Common myeloid progenitor, CD34-positive (primary cell): ENCODE measurements at regions not wholly inside any gene's neighbourhood (a gene's known extent, or its start where the extent isn't known, plus 50 kb on each side); places are given as distances from the start of the nearest gene placed in this dataset.

Experiments
- CTCF ChIA-PET: fragments of 350-600 bp; sonication (Branson Sonifier 250); formaldehyde crosslinking; loops from one replicate; lab custom pipeline; 2021; ENCODE audit warnings: antibody characterized with exemption; lab: Charles Lee
- POLR2A ChIA-PET: fragments of 350-600 bp; sonication (Branson Sonifier 250); formaldehyde crosslinking; loops from one replicate; lab custom pipeline; 2021; ENCODE audit warnings: antibody characterized with exemption; lab: Charles Lee
- DNase-seq, 3 donors: peaks; one replicate each; pipeline versions ENCODE4 v3.0.0 to v3.0.0-alpha.2; 2013
- H3K27ac ChIP-seq, 2 experiments: 1 replicate in 1 of 2; 2 replicates in 1 of 2; pipeline ENCODE4 v1.7.0; 2013; ENCODE audit warnings: inconsistent platforms in 2 of 2, low read length in 2 of 2, mild to moderate bottlenecking in 2 of 2, low read depth in 1 of 2, moderate library complexity in 1 of 2; ENCODE audit not compliant: severe bottlenecking in 2 of 2, insufficient read depth in 1 of 2, poor library complexity in 1 of 2
- H3K27me3 ChIP-seq, 5 experiments: replicated peaks in 2 of 5; 1 replicate in 3 of 5; 2 replicates in 2 of 5; pipeline versions ENCODE4 v1.6.1 to v1.7.0; 2013; ENCODE audit warnings: low read length in 4 of 5, mild to moderate bottlenecking in 2 of 5, moderate library complexity in 2 of 5, inconsistent platforms in 1 of 5; ENCODE audit not compliant: insufficient read depth in 5 of 5, control insufficient read depth in 4 of 5
- H3K36me3 ChIP-seq, 4 experiments: 1 replicate in 2 of 4; 2 replicates in 2 of 4; pipeline versions ENCODE4 v1.6.1 to v1.7.0; 2013; ENCODE audit warnings: low read length in 3 of 4, control low read depth in 1 of 4, mild to moderate bottlenecking in 1 of 4; ENCODE audit not compliant: control insufficient read depth in 4 of 4, insufficient read depth in 4 of 4
- H3K4me1 ChIP-seq, 4 experiments: 1 replicate in 3 of 4; 2 replicates in 1 of 4; pipeline versions ENCODE4 v1.6.1 to v1.7.1; 2013; ENCODE audit warnings: low read length in 3 of 4, mild to moderate bottlenecking in 3 of 4, control low read depth in 1 of 4, inconsistent platforms in 1 of 4, moderate library complexity in 1 of 4; ENCODE audit not compliant: control insufficient read depth in 4 of 4, insufficient read depth in 4 of 4; ENCODE audit errors: control extremely low read depth in 1 of 4
- H3K4me3 ChIP-seq, 7 experiments: 1 replicate in 4 of 7; 2 replicates in 3 of 7; pipeline versions ENCODE4 v1.5.1 to v1.7.0; 2013; ENCODE audit warnings: mild to moderate bottlenecking in 7 of 7, low read length in 6 of 7, moderate library complexity in 6 of 7, inconsistent platforms in 2 of 7, low read depth in 2 of 7, control low read depth in 1 of 7; ENCODE audit not compliant: insufficient read depth in 4 of 7, control insufficient read depth in 1 of 7; ENCODE audit errors: extremely low read depth in 1 of 7
- H3K9me3 ChIP-seq, 5 experiments: 1 replicate in 4 of 5; 2 replicates in 1 of 5; pipeline versions ENCODE4 v1.6.1 to v1.7.1; 2013; ENCODE audit warnings: low read length in 4 of 5, mild to moderate bottlenecking in 2 of 5, inconsistent platforms in 1 of 5, low read depth in 1 of 5, moderate library complexity in 1 of 5; ENCODE audit not compliant: control insufficient read depth in 4 of 5, insufficient read depth in 2 of 5; ENCODE audit errors: control extremely low read depth in 1 of 5
- WGBS: methylation state at CpG from one replicate; pipeline ENCODE4 v1.1.5; 2013; ENCODE audit not compliant: insufficient coverage; 5-methylcytosine and 5-hydroxymethylcytosine counted together

DNA sequence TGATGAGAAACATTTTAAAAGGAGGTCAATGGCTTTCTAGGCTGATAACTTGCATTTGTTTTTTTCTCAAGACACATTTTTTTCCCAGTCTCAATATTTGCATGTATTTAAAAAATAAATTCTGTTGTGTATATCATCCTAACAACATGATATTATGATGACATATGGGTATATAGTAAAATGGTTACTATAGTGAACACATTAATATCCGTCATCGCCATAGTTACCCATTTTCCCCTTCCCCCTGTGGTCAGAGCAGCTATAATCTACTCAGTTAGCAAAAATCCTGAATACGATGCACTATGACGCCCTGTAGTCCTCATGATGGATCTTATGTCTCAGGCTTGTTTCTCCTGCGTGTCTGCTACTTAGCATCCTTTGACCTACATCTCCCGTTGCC is 60.9 kb upstream of the ZPBP start:
- peak overlapping the region in 1 of 2 experiments; percentile 4 for H3K27ac ChIP-seq

DNA sequence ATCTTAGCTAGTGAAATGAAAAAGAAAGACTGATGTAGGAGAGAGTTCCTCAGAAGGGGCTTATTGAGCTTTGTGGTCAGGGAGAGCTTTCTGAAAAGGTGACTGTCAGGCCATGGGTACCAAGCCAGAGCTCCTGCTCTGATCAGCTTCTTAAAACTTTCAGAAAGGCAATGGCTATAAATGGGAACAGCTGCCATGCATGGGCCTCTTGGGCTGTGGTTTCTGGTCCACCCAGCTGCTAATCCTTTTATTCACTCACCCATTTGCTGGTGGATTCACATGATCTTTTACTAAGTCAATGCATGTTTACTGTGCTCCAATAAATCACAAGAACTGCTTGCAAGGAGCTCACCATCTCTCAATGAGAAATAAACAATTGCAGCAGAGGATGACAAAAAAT is 60.1 kb upstream of the ZPBP start:
- H3K27ac ChIP-seq = no peak overlapping the region
- H3K36me3 ChIP-seq = no peaks in the 10 kb centered on the region
- peaks cover 26 to 69% (median 41%) of the 10 kb centered on the region in 4 experiments for H3K4me1 ChIP-seq
- CTCF ChIA-PET = interaction anchor here (0.7 to 1.9 kb wide), 13 partner anchors 9 to 523 kb away, joined by 3 to 8 read pairs (median 4); no protein-coding TSS in a partner anchor
- H3K27me3 ChIP-seq = no peaks in the 10 kb centered on the region
- H3K4me3 ChIP-seq = no peak overlapping the region
- peak in 2 of 3 donors; percentile 33 for DNase-seq
- no peaks in the 10 kb centered on the region for H3K9me3 ChIP-seq
- POLR2A ChIA-PET = no interaction called here

More for the DNA sequence above, 60.9 kb upstream of the ZPBP start:
- H3K27me3 ChIP-seq = no peaks in the 10 kb centered on the region
- DNase-seq = peak in 2 of 3 donors; percentile 73 to 77
- H3K4me1 ChIP-seq = peaks cover 22 to 61% (median 37%) of the 10 kb centered on the region in 4 experiments
- CTCF ChIA-PET = interaction anchor here (1.1 to 1.9 kb wide), 5 partner anchors 12 to 263 kb away, joined by 3 to 8 read pairs (median 5); no protein-coding TSS in a partner anchor
- POLR2A ChIA-PET = no interaction called here
- no peak overlapping the region for H3K4me3 ChIP-seq
- H3K36me3 ChIP-seq = no peaks in the 10 kb centered on the region
- 100% methylated on average over 3 of the region's 6 CpGs for WGBS
- H3K9me3 ChIP-seq = no peaks in the 10 kb centered on the region

DNA sequence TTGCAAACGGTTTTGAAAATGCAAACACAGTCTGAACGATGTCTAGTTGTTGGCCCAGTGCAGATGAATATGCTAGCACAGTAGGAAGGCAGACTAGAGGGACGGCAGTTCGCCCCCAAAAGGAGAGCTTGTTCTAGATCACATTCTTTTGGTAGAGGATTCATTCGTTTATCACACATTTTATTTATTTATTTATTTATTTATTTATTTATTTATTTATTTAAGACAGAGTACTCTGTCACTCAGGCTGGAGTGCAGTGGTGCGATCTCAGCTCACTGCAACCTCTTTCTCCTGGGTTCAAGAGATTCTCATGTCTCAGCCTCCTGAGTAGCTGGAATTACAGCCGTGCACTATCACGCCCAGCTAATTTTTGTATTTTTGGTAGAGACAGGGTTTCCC is 59.4 kb upstream of the ZPBP start:
- POLR2A ChIA-PET = no interaction called here
- WGBS = 100% methylated on average over 3 of the region's 8 CpGs
- CTCF ChIA-PET = interaction anchor here (0.7 to 1.9 kb wide), 12 partner anchors 9 to 524 kb away, joined by 3 to 8 read pairs (median 4); no protein-coding TSS in a partner anchor
- no peaks in the 10 kb centered on the region for H3K27me3 ChIP-seq
- H3K36me3 ChIP-seq = no peaks in the 10 kb centered on the region
- H3K27ac ChIP-seq = no peak overlapping the region
- no peak for DNase-seq
- no peaks in the 10 kb centered on the region for H3K9me3 ChIP-seq
- H3K4me1 ChIP-seq = peaks cover 32 to 73% (median 46%) of the 10 kb centered on the region in 4 experiments
- H3K4me3 ChIP-seq = no peak overlapping the region

- H3K27ac ChIP-seq = peak overlapping the region in 1 of 2 experiments; percentile 52
- no peaks in the 10 kb centered on the region for H3K27me3 ChIP-seq
- DNase-seq = peak in 2 of 3 donors; percentile 25 to 54
- no peaks in the 10 kb centered on the region for H3K36me3 ChIP-seq
- POLR2A ChIA-PET = no interaction called here
- CTCF ChIA-PET = interaction anchor here (0.8 kb wide), 1 partner anchor 156 kb away, joined by 3 read pairs; no protein-coding TSS in a partner anchor
- no peak overlapping the region for H3K4me3 ChIP-seq
- no peaks in the 10 kb centered on the region for H3K9me3 ChIP-seq
- WGBS = no CpG with 5 or more reads among the region's 3 CpGs
- H3K4me1 ChIP-seq = peaks cover 34 to 72% (median 42%) of the 10 kb centered on the region in 4 experiments
Observed at GRCh38 chr7:50151661-50152060, 58.6 kb upstream of the ZPBP start.

GRCh38 chr7:50151001-50151400 is 58.0 kb upstream of the ZPBP start:
- peak; percentile 31 to 77 (median 64) for DNase-seq
- 0% methylated on average over 1 of the region's 2 CpGs for WGBS
- Histone ChIP-seq H3K27ac (peak overlapping the region; percentile 52 to 72), H3K4me1 (peaks cover 33 to 71% (median 37%) of the 10 kb centered on the region in 4 experiments), H3K27me3 (no peaks in the 10 kb centered on the region), H3K36me3 (no peaks in the 10 kb centered on the region), H3K4me3 (peak overlapping the region in 1 of 7 experiments; percentile 19), H3K9me3 (no peaks in the 10 kb centered on the region)
- POLR2A ChIA-PET = no interaction called here
- CTCF ChIA-PET = interaction anchor here (2.5 kb wide), 1 partner anchor 212 kb away, joined by 7 read pairs; no protein-coding TSS in a partner anchor

GRCh38 chr7:50149369-50149768 is 56.3 kb upstream of the ZPBP start:
- WGBS = 70% methylated on average over 2 of the region's 2 CpGs
- H3K4me1 ChIP-seq = peaks cover 28 to 72% (median 33%) of the 10 kb centered on the region in 4 experiments
- ChIA-PET POLR2A (no interaction called here), CTCF (interaction anchor here (0.9 to 3.1 kb wide), 7 partner anchors 14 to 221 kb away, joined by 3 to 15 read pairs (median 4); no protein-coding TSS in a partner anchor)
- DNase-seq = peak in 2 of 3 donors; percentile 82 to 84
- no peaks in the 10 kb centered on the region for H3K9me3 ChIP-seq
- H3K27me3 ChIP-seq = no peaks in the 10 kb centered on the region
- no peaks in the 10 kb centered on the region for H3K36me3 ChIP-seq
- no peak overlapping the region for H3K27ac ChIP-seq
- no peak overlapping the region for H3K4me3 ChIP-seq
